GM23338 (cell line): ENCODE measurements at regions not wholly inside any gene's neighbourhood (a gene's known extent, or its start where the extent isn't known, plus 50 kb on each side); places are given as distances from the start of the nearest gene placed in this dataset.

Source experiments
- ATAC-seq: fragments of 200-7000 bp; cut with Tn5 transposase; 3 replicates; pipeline ENCODE4 v1.9.1; 2020
- DNase-seq: peaks from one replicate; pipeline ENCODE4 v3.0.0-alpha.2; 2015; ENCODE audit warnings: low spot score
- H2AFZ ChIP-seq: fragments of 200-600 bp; sonication (generic); 2 replicates; pipeline ENCODE4 v1.8.0; 2016; ENCODE audit warnings: antibody characterized with exemption, mild to moderate bottlenecking, moderate library complexity
- H3F3A ChIP-seq: fragments of 200-600 bp; sonication (generic); replicated peaks from 2 replicates; pipeline ENCODE4 v1.8.0; 2017; ENCODE audit warnings: antibody characterized with exemption, mixed run types, low read depth
- H3K27ac ChIP-seq: fragments of 200-600 bp; sonication (generic); 2 replicates; pipeline ENCODE4 v1.6.1; 2016; ENCODE audit warnings: low read depth
- H3K27me3 ChIP-seq: fragments of 200-600 bp; sonication (generic); 2 replicates; pipeline ENCODE4 v1.8.0; 2016; ENCODE audit warnings: mild to moderate bottlenecking, mixed run types, moderate library complexity; ENCODE audit not compliant: insufficient read depth
- H3K36me3 ChIP-seq: fragments of 200-600 bp; sonication (generic); 2 replicates; pipeline ENCODE4 v1.8.0; 2016; ENCODE audit warnings: mild to moderate bottlenecking; ENCODE audit not compliant: insufficient read depth
- H3K4me1 ChIP-seq: fragments of 200-600 bp; sonication (generic); 2 replicates; pipeline ENCODE4 v1.8.0; 2016; ENCODE audit warnings: mild to moderate bottlenecking, moderate library complexity; ENCODE audit not compliant: insufficient read depth
- H3K4me2 ChIP-seq: fragments of 200-600 bp; sonication (generic); 2 replicates; pipeline ENCODE4 v1.7.1; 2017; ENCODE audit warnings: mixed run types
- H3K4me3 ChIP-seq: fragments of 200-600 bp; sonication (generic); 2 replicates; pipeline ENCODE4 v1.6.1; 2016; ENCODE audit warnings: mixed run types
- H3K79me2 ChIP-seq: fragments of 200-600 bp; sonication (generic); replicated peaks from 2 replicates; pipeline ENCODE4 v1.8.0; 2017; ENCODE audit warnings: mild to moderate bottlenecking; ENCODE audit not compliant: insufficient read depth
- H3K9me2 ChIP-seq: fragments of 200-600 bp; sonication (generic); 2 replicates; pipeline ENCODE4 v1.8.0; 2017; ENCODE audit not compliant: insufficient read depth
- H4K20me1 ChIP-seq: fragments of 200-600 bp; sonication (generic); replicated peaks from 2 replicates; pipeline ENCODE4 v1.8.0; 2017; ENCODE audit warnings: mild to moderate bottlenecking; ENCODE audit not compliant: insufficient read depth
- H3K27ac Mint-ChIP-seq: 2 replicates; pipeline ENCODE4 v1.8.0; 2020; ENCODE audit warnings: inconsistent platforms, mild to moderate bottlenecking, moderate library complexity, mixed read lengths
- H3K27me3 Mint-ChIP-seq: 3 replicates; pipeline ENCODE4 v1.8.0; 2022; ENCODE audit warnings: low read depth, mild to moderate bottlenecking, moderate library complexity, mixed read lengths, inconsistent platforms; ENCODE audit not compliant: insufficient read depth, poor library complexity
- H3K36me3 Mint-ChIP-seq: 3 replicates; pipeline ENCODE4 v1.8.0; 2021; ENCODE audit warnings: low read depth, mild to moderate bottlenecking, inconsistent platforms, moderate library complexity, mixed read lengths
- H3K4me1 Mint-ChIP-seq: 3 replicates; pipeline ENCODE4 v1.8.0; 2020; ENCODE audit warnings: mild to moderate bottlenecking, inconsistent platforms, mixed read lengths
- H3K4me3 Mint-ChIP-seq: 3 replicates; pipeline ENCODE4 v1.8.0; 2021; ENCODE audit warnings: moderate library complexity, mild to moderate bottlenecking, inconsistent platforms, mixed read lengths
- H3K9me3 Mint-ChIP-seq: 3 replicates; pipeline ENCODE4 v1.8.0; 2020; ENCODE audit warnings: moderate library complexity, mild to moderate bottlenecking, inconsistent platforms, mixed read lengths
- EZH2 ChIP-seq: fragments of 200-600 bp; sonication (generic); IDR thresholded peaks from one replicate; pipeline ENCODE4 v1.8.0; 2017; ENCODE audit warnings: antibody characterized with exemption, mild to moderate bottlenecking, low read depth; ENCODE audit not compliant: unreplicated experiment
- EZH2phosphoT487 ChIP-seq: fragments of 200-600 bp; sonication (generic); IDR thresholded peaks from one replicate; pipeline ENCODE4 v1.8.1; 2018; ENCODE audit warnings: antibody characterized with exemption; ENCODE audit not compliant: unreplicated experiment
- JUNB ChIP-seq: IDR thresholded peaks from one replicate; pipeline ENCODE4 v1.6.1; 2016; ENCODE audit warnings: antibody characterized with exemption; ENCODE audit not compliant: unreplicated experiment
- NANOG ChIP-seq: IDR thresholded peaks from 2 replicates; pipeline ENCODE4 v1.6.1; 2016; ENCODE audit warnings: antibody characterized with exemption, borderline replicate concordance
- POLR2AphosphoS5 ChIP-seq: IDR thresholded peaks from 2 replicates; pipeline ENCODE4 v1.6.1; 2016; ENCODE audit warnings: antibody characterized with exemption, low read depth
- STAT1 ChIP-seq: IDR thresholded peaks from one replicate; pipeline ENCODE4 v1.6.1; 2016; ENCODE audit warnings: antibody characterized with exemption; ENCODE audit not compliant: unreplicated experiment
- ZNF114 ChIP-seq: fragments of 250-450 bp; sonication (Bioruptor Pico); IDR thresholded peaks from 2 replicates; pipeline ENCODE4 v1.5.0; 2020; ENCODE audit warnings: mild to moderate bottlenecking, moderate library complexity
- TF ChIP-seq, protein P1 (sequence below), 2 experiments: fragments of 200-600 bp in 1 of 2; sonication (generic) in 1 of 2; conservative IDR thresholded peaks; 2 replicates each; pipeline versions ENCODE4 v1.5.1 to v1.6.1; 2016 to 2017; ENCODE audit warnings: antibody characterized with exemption in 2 of 2, low read depth in 2 of 2, mild to moderate bottlenecking in 2 of 2, moderate library complexity in 1 of 2
- TF ChIP-seq, protein P2 (sequence below): fragments of 250-450 bp; sonication (Bioruptor Pico); IDR thresholded peaks from 2 replicates; pipeline ENCODE4 v1.5.0; 2020; ENCODE audit warnings: mild to moderate bottlenecking, moderate library complexity
- TF ChIP-seq, protein P3 (sequence below): IDR thresholded peaks from 2 replicates; pipeline ENCODE4 v1.6.1; 2016; ENCODE audit warnings: antibody characterized with exemption

DNA sequence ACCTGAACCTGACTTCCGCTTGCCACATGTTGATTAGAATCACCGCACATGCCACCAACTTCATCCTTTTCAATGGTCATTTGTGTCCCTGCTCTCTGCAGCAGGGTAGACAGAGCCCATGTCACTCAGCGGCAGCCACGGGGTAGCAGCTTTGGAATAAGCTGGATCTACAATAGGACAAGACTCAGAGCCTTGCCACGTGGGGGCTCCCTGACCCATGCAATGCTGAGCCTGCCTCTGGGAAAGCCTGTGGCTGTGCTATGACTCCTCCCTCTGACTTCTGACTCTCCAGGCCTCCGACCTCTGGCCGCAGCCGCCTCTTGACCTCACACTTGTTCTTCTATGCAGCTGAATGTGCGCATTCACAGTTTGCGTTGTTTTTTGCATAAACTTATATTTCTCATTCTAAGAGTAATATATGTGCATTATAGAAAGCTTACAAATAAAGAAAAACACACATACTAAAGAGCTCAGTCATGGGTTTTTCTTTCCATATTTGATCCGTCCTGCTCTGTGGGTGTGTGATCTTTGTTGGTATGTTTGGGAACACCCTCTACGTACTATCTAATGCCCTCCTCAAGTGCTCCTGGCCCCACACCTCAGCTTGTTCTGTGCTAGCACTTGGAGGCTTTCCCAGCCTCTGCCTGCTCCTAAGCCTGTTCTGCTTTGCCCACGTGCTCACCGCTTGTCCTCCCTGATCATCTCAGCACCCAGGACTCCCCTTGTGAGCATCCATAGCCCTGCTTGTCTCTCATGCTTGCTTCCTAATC is 198.0 kb upstream of the MKI67 start:
- Histone ChIP-seq H3K27me3 (no peaks in the 10 kb centered on the region), H3K4me3 (no peak overlapping the region), H3K27ac (no peak overlapping the region), H4K20me1 (no peaks in the 10 kb centered on the region), H3K79me2 (no peaks in the 10 kb centered on the region), H3K4me2 (no peak overlapping the region), H3K9me2 (no peaks in the 10 kb centered on the region), H3F3A (no peaks in the 10 kb centered on the region), H3K36me3 (no peaks in the 10 kb centered on the region), H3K4me1 (no peaks in the 10 kb centered on the region), H2AFZ (peak overlapping the region; percentile 43)
- TF ChIP-seq, protein P1, sequence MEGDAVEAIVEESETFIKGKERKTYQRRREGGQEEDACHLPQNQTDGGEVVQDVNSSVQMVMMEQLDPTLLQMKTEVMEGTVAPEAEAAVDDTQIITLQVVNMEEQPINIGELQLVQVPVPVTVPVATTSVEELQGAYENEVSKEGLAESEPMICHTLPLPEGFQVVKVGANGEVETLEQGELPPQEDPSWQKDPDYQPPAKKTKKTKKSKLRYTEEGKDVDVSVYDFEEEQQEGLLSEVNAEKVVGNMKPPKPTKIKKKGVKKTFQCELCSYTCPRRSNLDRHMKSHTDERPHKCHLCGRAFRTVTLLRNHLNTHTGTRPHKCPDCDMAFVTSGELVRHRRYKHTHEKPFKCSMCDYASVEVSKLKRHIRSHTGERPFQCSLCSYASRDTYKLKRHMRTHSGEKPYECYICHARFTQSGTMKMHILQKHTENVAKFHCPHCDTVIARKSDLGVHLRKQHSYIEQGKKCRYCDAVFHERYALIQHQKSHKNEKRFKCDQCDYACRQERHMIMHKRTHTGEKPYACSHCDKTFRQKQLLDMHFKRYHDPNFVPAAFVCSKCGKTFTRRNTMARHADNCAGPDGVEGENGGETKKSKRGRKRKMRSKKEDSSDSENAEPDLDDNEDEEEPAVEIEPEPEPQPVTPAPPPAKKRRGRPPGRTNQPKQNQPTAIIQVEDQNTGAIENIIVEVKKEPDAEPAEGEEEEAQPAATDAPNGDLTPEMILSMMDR (conservative IDR thresholded peaks at IDR 0.05; ENCODE audit: low read depth in 2 of 2): peak; percentile 25 to 84; a peak in 3 of 4 replicates
- no peak for TF ChIP-seq POLR2AphosphoS5
- Mint-ChIP-seq H3K27ac (no peak overlapping the region), H3K36me3 (no peaks in the 10 kb centered on the region), H3K4me3 (no peak overlapping the region), H3K9me3 (peaks cover 15% of the 10 kb centered on the region; the same call in 2 of the 3 replicates), H3K27me3 (peaks cover 6% of the 10 kb centered on the region), H3K4me1 (peaks cover 5% of the 10 kb centered on the region)
- DNase-seq (peak; percentile 66), ATAC-seq (peak; percentile 99)

DNA sequence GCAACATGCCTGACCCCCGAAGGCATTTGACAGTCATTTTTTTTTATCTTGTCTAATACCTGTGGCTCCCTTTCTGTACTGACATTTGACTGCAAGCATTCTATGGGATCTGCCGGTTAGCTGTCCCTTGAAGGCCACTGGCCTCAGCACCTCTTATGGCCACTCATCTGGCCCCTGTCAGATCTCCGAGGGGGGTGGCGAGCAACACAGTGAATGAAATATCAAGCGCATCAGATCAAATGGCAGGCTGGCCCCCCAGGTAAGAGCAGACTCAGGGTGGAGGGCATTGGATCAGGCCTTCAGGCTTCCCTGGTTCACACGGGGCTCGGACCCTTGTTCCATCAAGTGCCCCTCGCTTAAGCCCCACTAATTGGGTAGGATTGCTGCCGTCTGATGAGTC is 199.6 kb upstream of the MKI67 start:
- ATAC-seq (no peak), DNase-seq (no peak)
- no peak overlapping the region for H3K4me2 ChIP-seq
- peaks cover 4% of the 10 kb centered on the region for H3K27me3 Mint-ChIP-seq
- H3K27ac Mint-ChIP-seq: no peak overlapping the region
- no peak overlapping the region for H3K4me3 ChIP-seq
- no peak overlapping the region for H3K4me3 Mint-ChIP-seq
- H3K36me3 ChIP-seq: no peaks in the 10 kb centered on the region
- no peaks in the 10 kb centered on the region for H3K27me3 ChIP-seq
- peaks cover 5% of the 10 kb centered on the region for H3K4me1 Mint-ChIP-seq
- H2AFZ ChIP-seq: 0 out of 2 replicates have a peak overlapping the region, but pooled peaks have one; percentile 63
- no peaks in the 10 kb centered on the region for H3K9me2 ChIP-seq
- no peaks in the 10 kb centered on the region for H4K20me1 ChIP-seq
- H3K27ac ChIP-seq: no peak overlapping the region
- H3K79me2 ChIP-seq: no peaks in the 10 kb centered on the region
- H3F3A ChIP-seq: no peaks in the 10 kb centered on the region
- H3K4me1 ChIP-seq: no peaks in the 10 kb centered on the region
- peaks cover 15% of the 10 kb centered on the region; the same call in 2 of the 3 replicates for H3K9me3 Mint-ChIP-seq
- H3K36me3 Mint-ChIP-seq: no peaks in the 10 kb centered on the region
- TF ChIP-seq NANOG (no peak), STAT1 (no peak), EZH2 (no peak), ZNF114 (CRISPR knock-in tag) (no peak), EZH2phosphoT487 (no peak), JUNB (no peak)
- TF ChIP-seq, protein P2, sequence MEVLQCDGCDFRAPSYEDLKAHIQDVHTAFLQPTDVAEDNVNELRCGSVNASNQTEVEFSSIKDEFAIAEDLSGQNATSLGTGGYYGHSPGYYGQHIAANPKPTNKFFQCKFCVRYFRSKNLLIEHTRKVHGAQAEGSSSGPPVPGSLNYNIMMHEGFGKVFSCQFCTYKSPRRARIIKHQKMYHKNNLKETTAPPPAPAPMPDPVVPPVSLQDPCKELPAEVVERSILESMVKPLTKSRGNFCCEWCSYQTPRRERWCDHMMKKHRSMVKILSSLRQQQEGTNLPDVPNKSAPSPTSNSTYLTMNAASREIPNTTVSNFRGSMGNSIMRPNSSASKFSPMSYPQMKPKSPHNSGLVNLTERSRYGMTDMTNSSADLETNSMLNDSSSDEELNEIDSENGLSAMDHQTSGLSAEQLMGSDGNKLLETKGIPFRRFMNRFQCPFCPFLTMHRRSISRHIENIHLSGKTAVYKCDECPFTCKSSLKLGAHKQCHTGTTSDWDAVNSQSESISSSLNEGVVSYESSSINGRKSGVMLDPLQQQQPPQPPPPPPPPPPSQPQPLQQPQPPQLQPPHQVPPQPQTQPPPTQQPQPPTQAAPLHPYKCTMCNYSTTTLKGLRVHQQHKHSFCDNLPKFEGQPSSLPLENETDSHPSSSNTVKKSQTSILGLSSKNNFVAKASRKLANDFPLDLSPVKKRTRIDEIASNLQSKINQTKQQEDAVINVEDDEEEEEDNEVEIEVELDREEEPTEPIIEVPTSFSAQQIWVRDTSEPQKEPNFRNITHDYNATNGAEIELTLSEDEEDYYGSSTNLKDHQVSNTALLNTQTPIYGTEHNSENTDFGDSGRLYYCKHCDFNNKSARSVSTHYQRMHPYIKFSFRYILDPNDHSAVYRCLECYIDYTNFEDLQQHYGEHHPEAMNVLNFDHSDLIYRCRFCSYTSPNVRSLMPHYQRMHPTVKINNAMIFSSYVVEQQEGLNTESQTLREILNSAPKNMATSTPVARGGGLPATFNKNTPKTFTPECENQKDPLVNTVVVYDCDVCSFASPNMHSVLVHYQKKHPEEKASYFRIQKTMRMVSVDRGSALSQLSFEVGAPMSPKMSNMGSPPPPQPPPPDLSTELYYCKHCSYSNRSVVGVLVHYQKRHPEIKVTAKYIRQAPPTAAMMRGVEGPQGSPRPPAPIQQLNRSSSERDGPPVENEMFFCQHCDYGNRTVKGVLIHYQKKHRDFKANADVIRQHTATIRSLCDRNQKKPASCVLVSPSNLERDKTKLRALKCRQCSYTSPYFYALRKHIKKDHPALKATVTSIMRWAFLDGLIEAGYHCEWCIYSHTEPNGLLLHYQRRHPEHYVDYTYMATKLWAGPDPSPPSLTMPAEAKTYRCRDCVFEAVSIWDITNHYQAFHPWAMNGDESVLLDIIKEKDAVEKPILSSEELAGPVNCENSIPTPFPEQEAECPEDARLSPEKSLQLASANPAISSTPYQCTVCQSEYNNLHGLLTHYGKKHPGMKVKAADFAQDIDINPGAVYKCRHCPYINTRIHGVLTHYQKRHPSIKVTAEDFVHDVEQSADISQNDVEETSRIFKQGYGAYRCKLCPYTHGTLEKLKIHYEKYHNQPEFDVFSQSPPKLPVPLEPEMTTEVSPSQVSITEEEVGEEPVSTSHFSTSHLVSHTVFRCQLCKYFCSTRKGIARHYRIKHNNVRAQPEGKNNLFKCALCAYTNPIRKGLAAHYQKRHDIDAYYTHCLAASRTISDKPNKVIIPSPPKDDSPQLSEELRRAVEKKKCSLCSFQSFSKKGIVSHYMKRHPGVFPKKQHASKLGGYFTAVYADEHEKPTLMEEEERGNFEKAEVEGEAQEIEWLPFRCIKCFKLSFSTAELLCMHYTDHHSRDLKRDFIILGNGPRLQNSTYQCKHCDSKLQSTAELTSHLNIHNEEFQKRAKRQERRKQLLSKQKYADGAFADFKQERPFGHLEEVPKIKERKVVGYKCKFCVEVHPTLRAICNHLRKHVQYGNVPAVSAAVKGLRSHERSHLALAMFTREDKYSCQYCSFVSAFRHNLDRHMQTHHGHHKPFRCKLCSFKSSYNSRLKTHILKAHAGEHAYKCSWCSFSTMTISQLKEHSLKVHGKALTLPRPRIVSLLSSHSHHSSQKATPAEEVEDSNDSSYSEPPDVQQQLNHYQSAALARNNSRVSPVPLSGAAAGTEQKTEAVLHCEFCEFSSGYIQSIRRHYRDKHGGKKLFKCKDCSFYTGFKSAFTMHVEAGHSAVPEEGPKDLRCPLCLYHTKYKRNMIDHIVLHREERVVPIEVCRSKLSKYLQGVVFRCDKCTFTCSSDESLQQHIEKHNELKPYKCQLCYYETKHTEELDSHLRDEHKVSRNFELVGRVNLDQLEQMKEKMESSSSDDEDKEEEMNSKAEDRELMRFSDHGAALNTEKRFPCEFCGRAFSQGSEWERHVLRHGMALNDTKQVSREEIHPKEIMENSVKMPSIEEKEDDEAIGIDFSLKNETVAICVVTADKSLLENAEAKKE (CRISPR knock-in tag): no peak
- TF ChIP-seq, protein P3, sequence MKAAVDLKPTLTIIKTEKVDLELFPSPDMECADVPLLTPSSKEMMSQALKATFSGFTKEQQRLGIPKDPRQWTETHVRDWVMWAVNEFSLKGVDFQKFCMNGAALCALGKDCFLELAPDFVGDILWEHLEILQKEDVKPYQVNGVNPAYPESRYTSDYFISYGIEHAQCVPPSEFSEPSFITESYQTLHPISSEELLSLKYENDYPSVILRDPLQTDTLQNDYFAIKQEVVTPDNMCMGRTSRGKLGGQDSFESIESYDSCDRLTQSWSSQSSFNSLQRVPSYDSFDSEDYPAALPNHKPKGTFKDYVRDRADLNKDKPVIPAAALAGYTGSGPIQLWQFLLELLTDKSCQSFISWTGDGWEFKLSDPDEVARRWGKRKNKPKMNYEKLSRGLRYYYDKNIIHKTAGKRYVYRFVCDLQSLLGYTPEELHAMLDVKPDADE: no peak
- TF ChIP-seq, protein P1 (conservative IDR thresholded peaks at IDR 0.05; ENCODE audit: low read depth in 2 of 2): no peak
